GM10248 (cell line): ENCODE measurements at regions not wholly inside any gene's neighbourhood (a gene's known extent, or its start where the extent isn't known, plus 50 kb on each side); places are given as distances from the start of the nearest gene placed in this dataset.
"Not testable (repeated sequence)": the region's sequence is repeated elsewhere in the genome, so short reads cannot be mapped to it uniquely, and the experiment has no call there.

ENCODE experiments used
- CTCF ChIA-PET: fragments of 300-600 bp; sonication (Branson Sonifier 250); formaldehyde crosslinking; extraction: SDS; loops from one replicate; lab custom pipeline; 2021; ENCODE audit warnings: antibody characterized with exemption; lab: Yijun Ruan, JAX
- POLR2A ChIA-PET: fragments of 350-650 bp; sonication (Branson Sonifier 250); formaldehyde crosslinking; extraction: SDS; loops from one replicate; lab custom pipeline; 2020; ENCODE audit warnings: antibody characterized with exemption; lab: Yijun Ruan, JAX
- DNase-seq: peaks from one replicate; pipeline ENCODE4 v3.0.0; 2012; ENCODE audit errors: extremely low spot score
- CTCF ChIP-seq: IDR thresholded peaks from 2 replicates; pipeline ENCODE4 v1.5.1; 2012; ENCODE audit warnings: mild to moderate bottlenecking, low read depth; ENCODE audit errors: extremely low read depth, missing control alignments, control extremely low read depth

GRCh38 chr4:52204921-52205320 is 153.8 kb downstream of the SPATA18 start:
- DNase-seq, result no peak
- POLR2A ChIA-PET, result no interaction called here
- CTCF ChIA-PET, result no interaction called here
- no peak for TF ChIP-seq CTCF

- DNase-seq, POLR2A ChIA-PET, CTCF ChIA-PET: not testable (repeated sequence)
Measured at GRCh38 chr4:52207146-52207545, 156.0 kb downstream of the SPATA18 start.

GRCh38 chr4:52212702-52213101 is 161.6 kb downstream of the SPATA18 start:
- ChIA-PET POLR2A (no interaction called here), CTCF (interaction anchor here (1.3 kb wide), 1 partner anchor 22 kb away, joined by 3 read pairs; no protein-coding TSS in a partner anchor)
- DNase-seq, result no peak
- no peak for TF ChIP-seq CTCF

- no peak for TF ChIP-seq CTCF
- POLR2A ChIA-PET, result no interaction called here
- CTCF ChIA-PET, result no interaction called here
- DNase-seq, result no peak
Measured at GRCh38 chr4:52231526-52231925, 180.4 kb downstream of the SPATA18 start.

- CTCF ChIA-PET, result interaction anchor here (1.2 to 1.5 kb wide), 2 partner anchors 9 to 23 kb away, joined by 3 to 5 read pairs; no protein-coding TSS in a partner anchor
- POLR2A ChIA-PET, result no interaction called here
- DNase-seq, result no peak
- TF ChIP-seq CTCF, result no peak
Measured at GRCh38 chr4:52234561-52235440, 183.7 kb downstream of the SPATA18 start.

GRCh38 chr4:52235552-52236201 is 184.6 kb downstream of the SPATA18 start:
- POLR2A ChIA-PET, result no interaction called here

More at GRCh38 chr4:52235552-52236201, 184.6 kb downstream of the SPATA18 start:
- no peak for TF ChIP-seq CTCF
- no peak for DNase-seq
- CTCF ChIA-PET, result interaction anchor here (1.5 kb wide), 1 partner anchor 10 kb away, joined by 5 read pairs; no protein-coding TSS in a partner anchor
